Peyer's patch (tissue), 4 donors: ENCODE measurements at regions not wholly inside any gene's neighbourhood (a gene's known extent, or its start where the extent isn't known, plus 50 kb on each side); places are given as distances from the start of the nearest gene placed in this dataset.

ENCODE experiments used
- CTCF ChIP-seq, 6 experiments: fragments of 450-650 bp in 4 of 6; fragments of 200-600 bp in 2 of 6; sonication (generic) in 1 of 6; IDR thresholded peaks; one replicate each; pipeline ENCODE4 v1.5.1; 2017 to 2019; ENCODE audit warnings: antibody characterized with exemption in 6 of 6, mild to moderate bottlenecking in 3 of 6, moderate library complexity in 1 of 6
- POLR2A ChIP-seq, 2 donors: fragments of 450-650 bp; IDR thresholded peaks; one replicate each; pipeline ENCODE4 v1.5.1; 2017; ENCODE audit warnings: antibody characterized with exemption in 2 of 2, mild to moderate bottlenecking in 2 of 2, moderate library complexity in 2 of 2

DNA sequence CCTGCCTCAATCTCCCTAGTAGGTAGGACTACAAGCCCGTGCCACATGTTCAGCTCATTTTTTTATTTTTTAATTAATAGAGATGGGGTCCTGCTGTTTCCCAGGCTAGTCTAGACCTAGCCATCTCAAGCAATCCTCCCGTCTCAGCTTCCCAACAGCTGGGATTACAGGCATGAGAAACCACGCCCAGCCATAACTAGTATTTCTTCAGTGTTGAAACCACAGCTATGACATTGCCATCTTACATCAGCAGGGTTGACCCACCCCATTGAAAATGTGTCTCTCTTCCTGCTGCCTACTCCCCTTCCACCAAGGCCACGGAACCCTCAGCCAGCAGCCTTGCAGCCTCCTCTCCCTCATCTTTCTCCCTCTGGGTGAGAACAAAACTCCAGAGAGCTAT, 62.1 kb upstream of the ZNF746 start:
- TF ChIP-seq CTCF (IDR thresholded peaks at IDR 0.05) (no peak), POLR2A (IDR thresholded peaks at IDR 0.05) (no peak)
